GM12873 (cell line): ENCODE measurements at regions not wholly inside any gene's neighbourhood (a gene's known extent, or its start where the extent isn't known, plus 50 kb on each side); places are given as distances from the start of the nearest gene placed in this dataset.

Experiments used
- TF ChIP-seq, protein P1 (sequence below): IDR thresholded peaks from 2 replicates; pipeline ENCODE4 v1.5.1; 2012; ENCODE audit warnings: low read depth, mild to moderate bottlenecking, moderate library complexity, low read length, control low read depth; ENCODE audit not compliant: insufficient read depth; ENCODE audit errors: missing control alignments

DNA sequence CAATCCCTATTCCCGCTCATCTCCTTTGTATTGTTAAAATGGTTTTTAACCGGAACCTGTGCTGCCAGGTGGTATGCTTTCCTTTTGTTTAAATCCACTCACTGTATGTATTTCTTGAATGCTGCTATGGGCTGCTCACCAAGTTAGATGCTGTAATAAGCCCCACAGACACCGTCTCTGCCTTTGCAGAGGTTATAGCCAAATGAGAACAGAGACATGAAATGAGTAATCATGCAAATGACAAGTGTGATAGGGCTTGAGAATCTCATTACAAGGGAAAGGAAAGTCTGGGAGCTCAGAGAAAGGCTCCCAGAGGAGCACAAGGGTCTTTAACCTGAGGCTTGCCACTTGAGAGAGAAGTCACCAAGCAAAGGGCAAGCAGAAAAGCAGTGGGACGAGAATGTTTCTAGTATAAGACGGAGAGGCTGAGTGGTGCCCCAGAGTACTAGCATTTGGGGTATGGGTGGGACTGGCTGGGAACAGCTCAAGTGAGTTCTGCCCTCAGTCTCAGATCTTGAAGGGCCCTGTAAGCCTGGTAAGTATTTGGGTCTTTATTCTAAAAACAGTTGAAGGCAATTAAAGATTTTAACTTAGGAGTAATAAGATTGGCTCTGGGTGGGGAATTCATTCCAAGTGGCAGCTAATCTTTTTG is 110.8 kb upstream of the H2AZ1 start:
- TF ChIP-seq, protein P1, sequence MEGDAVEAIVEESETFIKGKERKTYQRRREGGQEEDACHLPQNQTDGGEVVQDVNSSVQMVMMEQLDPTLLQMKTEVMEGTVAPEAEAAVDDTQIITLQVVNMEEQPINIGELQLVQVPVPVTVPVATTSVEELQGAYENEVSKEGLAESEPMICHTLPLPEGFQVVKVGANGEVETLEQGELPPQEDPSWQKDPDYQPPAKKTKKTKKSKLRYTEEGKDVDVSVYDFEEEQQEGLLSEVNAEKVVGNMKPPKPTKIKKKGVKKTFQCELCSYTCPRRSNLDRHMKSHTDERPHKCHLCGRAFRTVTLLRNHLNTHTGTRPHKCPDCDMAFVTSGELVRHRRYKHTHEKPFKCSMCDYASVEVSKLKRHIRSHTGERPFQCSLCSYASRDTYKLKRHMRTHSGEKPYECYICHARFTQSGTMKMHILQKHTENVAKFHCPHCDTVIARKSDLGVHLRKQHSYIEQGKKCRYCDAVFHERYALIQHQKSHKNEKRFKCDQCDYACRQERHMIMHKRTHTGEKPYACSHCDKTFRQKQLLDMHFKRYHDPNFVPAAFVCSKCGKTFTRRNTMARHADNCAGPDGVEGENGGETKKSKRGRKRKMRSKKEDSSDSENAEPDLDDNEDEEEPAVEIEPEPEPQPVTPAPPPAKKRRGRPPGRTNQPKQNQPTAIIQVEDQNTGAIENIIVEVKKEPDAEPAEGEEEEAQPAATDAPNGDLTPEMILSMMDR, result no peak

DNA sequence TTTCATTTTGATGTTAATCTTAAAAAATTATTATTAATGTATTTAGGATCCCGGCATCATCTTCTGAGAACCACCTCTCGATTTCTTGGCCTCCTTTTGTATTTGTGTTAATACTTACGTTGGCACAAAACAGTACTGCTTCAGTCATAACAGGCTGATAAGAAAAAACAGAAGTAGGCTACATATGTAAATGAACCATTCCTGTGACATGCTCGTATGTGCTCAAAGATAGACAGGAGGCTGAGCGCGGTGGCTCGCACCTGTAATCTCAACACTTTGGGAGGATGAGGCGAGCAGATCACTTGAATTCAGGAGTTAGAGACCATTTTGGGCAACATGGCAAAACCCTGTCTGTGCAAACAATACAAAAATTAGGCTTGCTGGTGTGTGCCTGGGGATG is 109.4 kb upstream of the H2AZ1 start:
- TF ChIP-seq, protein P1, result no peak

DNA sequence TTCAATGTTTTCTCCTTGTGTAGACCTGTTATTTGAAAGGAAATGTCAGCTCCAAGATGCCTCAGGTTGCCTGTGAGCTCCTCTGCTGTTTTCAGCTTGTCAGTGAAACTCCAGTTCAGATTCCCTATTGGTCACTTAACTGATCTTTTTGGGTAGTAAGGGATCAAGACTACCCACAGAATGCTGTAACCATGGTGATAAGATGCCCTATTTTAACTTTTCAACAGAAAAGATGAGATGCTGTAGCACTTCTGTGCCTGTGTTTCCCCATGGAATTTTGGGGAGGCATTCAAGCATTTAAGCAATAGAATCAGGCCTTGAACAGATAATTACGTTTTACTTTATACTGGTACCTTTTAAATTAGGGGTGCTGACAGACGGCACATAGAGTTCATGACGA is 106.6 kb upstream of the H2AZ1 start:
- TF ChIP-seq, protein P1, result no peak

DNA sequence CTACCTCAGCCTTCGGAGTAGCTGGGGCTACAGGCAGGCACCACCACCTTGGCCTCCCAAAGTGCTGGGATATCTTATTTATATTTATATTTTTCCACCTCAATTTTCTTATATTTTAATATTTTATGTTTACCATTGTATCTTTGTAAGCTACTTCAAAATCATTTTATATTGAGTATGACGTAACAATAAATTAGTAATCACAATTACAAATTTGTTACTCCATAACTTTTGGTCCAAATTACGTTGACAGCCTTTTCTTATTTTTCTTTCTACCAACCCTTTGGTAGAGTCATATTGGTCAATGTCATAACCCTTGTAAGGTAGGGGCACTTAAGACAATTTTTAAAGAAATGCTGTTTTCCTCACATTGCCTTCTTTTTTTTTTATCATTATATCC is 104.0 kb upstream of the H2AZ1 start:
- TF ChIP-seq, protein P1, result no peak

DNA sequence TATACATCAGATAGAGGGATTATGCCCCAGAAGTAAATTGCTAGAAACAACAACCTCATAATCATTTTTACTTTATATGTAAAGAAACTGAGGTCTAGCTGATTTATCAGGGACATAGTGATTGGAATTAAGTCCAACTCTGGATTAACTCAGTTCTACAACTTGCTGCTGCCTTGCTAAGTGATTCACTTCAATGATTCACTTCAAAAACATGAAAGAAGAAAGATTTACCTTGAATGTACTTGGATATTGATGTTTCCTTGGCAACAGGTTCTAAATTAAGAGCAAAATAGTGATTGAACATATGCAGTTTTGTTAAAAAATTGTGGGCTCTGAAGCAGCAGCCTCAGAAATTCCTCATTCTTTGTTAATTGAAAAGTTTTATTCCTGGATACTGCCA is 99.8 kb upstream of the H2AZ1 start:
- TF ChIP-seq, protein P1, result no peak

DNA sequence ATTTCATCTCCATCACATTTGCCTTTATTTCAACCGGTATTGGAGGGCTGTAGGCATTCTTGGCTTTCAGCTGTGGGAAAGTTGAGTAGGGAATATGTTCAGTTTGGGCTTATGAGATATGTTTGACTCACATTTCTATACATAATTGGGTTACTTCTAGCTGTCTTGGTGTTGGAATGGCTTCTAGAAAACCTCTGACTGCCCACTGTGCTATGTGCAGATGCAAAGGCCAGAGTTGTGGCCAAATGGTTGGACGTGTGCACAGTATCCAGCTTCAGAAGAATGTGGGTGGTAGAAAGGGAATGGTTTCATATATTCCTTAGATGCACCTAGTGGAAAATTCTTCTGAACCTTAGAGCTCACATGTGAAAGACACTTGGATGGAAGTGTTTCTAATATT is 92.6 kb upstream of the H2AZ1 start:
- TF ChIP-seq, protein P1, result no peak

DNA sequence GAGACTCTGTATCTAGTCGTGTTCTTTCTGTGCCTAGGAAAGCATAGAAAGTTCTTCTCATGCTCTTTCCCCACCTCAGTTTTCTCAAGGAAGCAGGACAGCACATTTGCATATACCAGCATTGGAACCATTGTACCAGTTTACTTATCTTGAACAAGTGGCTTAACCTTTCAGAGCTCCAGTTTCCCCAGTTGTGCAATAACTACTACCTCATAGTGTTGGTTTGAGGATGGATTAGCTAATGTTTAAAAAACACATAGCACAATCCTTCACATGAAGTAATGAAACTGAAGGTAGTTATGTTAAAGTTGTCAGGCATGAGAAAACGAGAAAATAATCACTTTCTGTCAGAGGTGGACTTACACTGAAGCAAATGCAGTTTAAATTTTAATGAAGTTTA is 92.2 kb upstream of the H2AZ1 start:
- TF ChIP-seq, protein P1, result no peak
